Left ventricle myocardium inferior (tissue), 1 donor: ENCODE measurements at regions not wholly inside any gene's neighbourhood (a gene's known extent, or its start where the extent isn't known, plus 50 kb on each side); places are given as distances from the start of the nearest gene placed in this dataset.

Source experiments
- DNase-seq: peaks from one replicate; pipeline ENCODE4 v3.0.0-alpha.2; 2020
- H3K27ac ChIP-seq: fragments of 200-600 bp; replicated peaks from 2 replicates; pipeline ENCODE4 v1.8.0; 2021
- H3K27me3 ChIP-seq: fragments of 200-600 bp; 2 replicates; pipeline ENCODE4 v1.8.0; 2021; ENCODE audit warnings: low read depth
- H3K36me3 ChIP-seq: fragments of 200-600 bp; 2 replicates; pipeline ENCODE4 v1.8.0; 2021
- H3K4me1 ChIP-seq: fragments of 200-600 bp; 2 replicates; pipeline ENCODE4 v1.8.0; 2021
- H3K4me3 ChIP-seq: fragments of 200-600 bp; 2 replicates; pipeline ENCODE4 v1.8.0; 2021; ENCODE audit warnings: mild to moderate bottlenecking, moderate library complexity
- H3K9me3 ChIP-seq: fragments of 200-600 bp; replicated peaks from 2 replicates; pipeline ENCODE4 v1.8.0; 2021
- CTCF ChIP-seq: fragments of 200-600 bp; IDR thresholded peaks from 2 replicates; pipeline ENCODE4 v1.8.0; 2021; ENCODE audit warnings: antibody characterized with exemption, mild to moderate bottlenecking, borderline replicate concordance
- intact Hi-C: fragments of 100-400 bp; cut with micrococcal nuclease; formaldehyde crosslinking; loops from one replicate; pipeline ENCODE4 v1.11.0; 2022
- donor health status: DM: no; HTN: yes; CAD: no; lungs with severe emphysema.

- TF ChIP-seq CTCF = no peak
- Histone ChIP-seq H3K36me3 (no peaks in the 10 kb centered on the region), H3K9me3 (no peaks in the 10 kb centered on the region), H3K27ac (no peak overlapping the region), H3K4me3 (no peak overlapping the region), H3K27me3 (peaks cover 20% of the 10 kb centered on the region), H3K4me1 (no peaks in the 10 kb centered on the region)
- intact Hi-C loops = no loop called here
- no peak for DNase-seq
Measured at GRCh38 chr6:156389296-156389695, 387.9 kb upstream of the ARID1B start.

- Histone ChIP-seq H3K27ac (no peak overlapping the region), H3K36me3 (no peaks in the 10 kb centered on the region), H3K4me1 (no peaks in the 10 kb centered on the region), H3K4me3 (no peak overlapping the region), H3K9me3 (no peaks in the 10 kb centered on the region), H3K27me3 (peaks cover 20% of the 10 kb centered on the region)
- no peak for TF ChIP-seq CTCF
- intact Hi-C loops = no loop called here
- DNase-seq = no peak
Measured at GRCh38 chr6:156387472-156387871, 389.7 kb upstream of the ARID1B start.

GRCh38 chr6:156383059-156383458 is 394.1 kb upstream of the ARID1B start:
- intact Hi-C loops = no loop called here
- H3K4me3 ChIP-seq = no peak overlapping the region
- no peaks in the 10 kb centered on the region for H3K27me3 ChIP-seq
- TF ChIP-seq CTCF = no peak
- H3K4me1 ChIP-seq = no peaks in the 10 kb centered on the region
- H3K36me3 ChIP-seq = no peaks in the 10 kb centered on the region
- no peaks in the 10 kb centered on the region for H3K9me3 ChIP-seq
- no peak overlapping the region for H3K27ac ChIP-seq
- DNase-seq = no peak

GRCh38 chr6:156379392-156380289 is 397.5 kb upstream of the ARID1B start:
- Histone ChIP-seq H3K27me3 (no peaks in the 10 kb centered on the region), H3K9me3 (no peaks in the 10 kb centered on the region), H3K4me1 (no peaks in the 10 kb centered on the region), H3K36me3 (no peaks in the 10 kb centered on the region), H3K4me3 (no peak overlapping the region), H3K27ac (no peak overlapping the region)
- intact Hi-C loops = no loop called here
- no peak for DNase-seq
- TF ChIP-seq CTCF = no peak

GRCh38 chr6:156378853-156379252 is 398.3 kb upstream of the ARID1B start:
- intact Hi-C loops = no loop called here
- H3K27me3 ChIP-seq = no peaks in the 10 kb centered on the region
- no peak for TF ChIP-seq CTCF
- H3K4me3 ChIP-seq = no peak overlapping the region
- no peak for DNase-seq
- no peaks in the 10 kb centered on the region for H3K9me3 ChIP-seq
- H3K27ac ChIP-seq = no peak overlapping the region
- no peaks in the 10 kb centered on the region for H3K36me3 ChIP-seq
- H3K4me1 ChIP-seq = no peaks in the 10 kb centered on the region
